ENCODE measurements at regions not wholly inside any gene's neighbourhood (a gene's known extent, or its start where the extent isn't known, plus 50 kb on each side); places are given as distances from the start of the nearest gene placed in this dataset.
"Not testable (repeated sequence)": the region's sequence is repeated elsewhere in the genome, so short reads cannot be mapped to it uniquely, and the experiment has no call there.

DNA sequence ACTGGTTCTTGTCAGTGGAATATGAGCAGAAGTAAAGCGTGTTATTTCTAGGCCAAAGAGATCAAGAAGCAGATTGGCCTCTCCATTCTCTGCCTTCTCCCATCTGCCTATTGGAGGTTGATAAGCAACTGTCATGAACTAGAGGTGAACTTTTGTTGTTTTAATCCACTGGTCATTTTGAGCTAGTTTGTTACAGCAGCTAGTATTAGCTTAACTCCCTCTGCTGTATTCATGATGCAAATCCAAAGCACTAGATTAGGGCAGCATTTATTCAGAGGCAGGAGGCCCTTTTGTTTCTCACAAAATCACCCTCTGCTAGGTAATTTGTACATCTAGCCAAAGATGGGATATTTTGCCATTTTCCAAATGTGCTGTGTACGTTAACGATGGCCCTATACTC, 97.3 kb upstream of the DPT start:
- no peak for DNase-seq (ENCODE audit: low spot score)

DNA sequence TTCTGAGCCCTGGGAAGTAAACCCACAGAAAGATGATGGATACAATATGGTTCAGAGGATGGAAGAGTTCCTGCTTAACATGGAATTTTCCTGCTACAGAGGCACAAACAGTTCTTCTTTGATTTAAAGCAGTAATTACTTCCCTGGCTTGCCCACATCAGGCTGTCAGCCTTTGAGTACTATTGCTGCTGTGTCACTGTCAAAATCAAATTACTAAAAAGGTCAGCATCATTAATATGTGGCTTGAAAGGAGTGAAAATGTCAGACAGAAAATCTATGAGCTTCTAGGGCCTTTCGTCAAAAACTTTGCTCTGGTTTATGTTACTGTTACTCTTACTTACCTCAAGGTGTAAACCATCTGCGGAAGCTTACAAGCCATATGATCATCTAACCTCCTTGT, 98.6 kb upstream of the DPT start:
- DNase-seq (ENCODE audit: low spot score) = no peak

DNA sequence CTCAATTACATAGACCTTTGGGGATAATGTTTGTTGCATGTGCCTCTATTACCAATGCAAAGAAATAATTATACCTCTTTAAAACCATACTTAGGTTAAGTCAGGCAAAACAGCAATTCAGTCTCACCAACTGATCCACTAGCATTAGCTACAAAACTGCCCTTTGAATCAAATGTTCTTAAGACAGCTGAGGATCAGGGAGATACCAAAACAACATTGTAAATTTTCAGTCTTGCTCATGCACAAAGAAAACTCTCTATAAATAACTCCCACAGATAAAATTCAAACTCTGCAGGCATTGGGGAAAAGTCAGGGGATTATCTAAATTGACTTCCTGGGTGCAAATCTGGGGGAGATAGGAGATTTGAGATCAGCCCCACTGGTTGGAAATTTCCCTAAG, 100.9 kb upstream of the DPT start:
- no peak for DNase-seq (ENCODE audit: low spot score)

DNA sequence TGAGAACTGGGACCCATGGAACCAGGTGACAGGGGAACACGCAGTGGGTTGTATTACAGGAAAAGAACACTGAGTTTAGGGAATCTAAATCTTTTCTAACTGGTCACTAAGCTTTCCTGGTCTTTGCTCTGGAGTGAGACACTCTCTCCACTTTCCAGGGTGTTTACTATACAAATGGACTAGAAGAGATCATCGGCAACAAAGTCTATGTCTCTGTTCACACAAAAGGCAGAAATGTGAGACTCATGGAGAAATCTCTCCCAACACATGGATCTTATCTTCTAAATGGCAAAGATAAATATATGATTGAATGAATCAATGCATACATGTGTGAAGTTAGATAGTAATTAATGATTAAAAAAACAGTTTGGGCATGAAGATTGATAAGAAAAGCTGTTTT, 101.6 kb upstream of the DPT start:
- no peak for DNase-seq (ENCODE audit: low spot score)

DNA sequence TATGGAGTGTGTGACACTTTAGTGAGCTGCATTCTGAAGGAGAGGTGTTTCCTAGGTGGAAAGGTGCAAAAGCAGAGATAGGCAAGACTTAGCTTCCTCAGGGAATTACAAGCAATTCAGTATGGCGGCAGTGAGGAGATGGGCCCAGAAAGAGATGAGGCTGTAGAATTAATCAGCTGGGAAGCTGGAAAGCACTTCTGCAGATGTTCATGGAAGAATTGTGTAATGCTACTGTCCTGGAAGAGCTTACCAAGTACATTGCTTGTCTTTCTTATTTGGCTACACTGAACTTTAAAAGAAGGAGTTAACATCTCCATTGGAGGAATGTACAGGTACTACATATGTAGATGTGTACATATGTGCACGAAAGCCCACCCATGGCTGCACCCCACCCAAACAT, 103.7 kb upstream of the DPT start:
- DNase-seq (ENCODE audit: low spot score) = no peak

DNA sequence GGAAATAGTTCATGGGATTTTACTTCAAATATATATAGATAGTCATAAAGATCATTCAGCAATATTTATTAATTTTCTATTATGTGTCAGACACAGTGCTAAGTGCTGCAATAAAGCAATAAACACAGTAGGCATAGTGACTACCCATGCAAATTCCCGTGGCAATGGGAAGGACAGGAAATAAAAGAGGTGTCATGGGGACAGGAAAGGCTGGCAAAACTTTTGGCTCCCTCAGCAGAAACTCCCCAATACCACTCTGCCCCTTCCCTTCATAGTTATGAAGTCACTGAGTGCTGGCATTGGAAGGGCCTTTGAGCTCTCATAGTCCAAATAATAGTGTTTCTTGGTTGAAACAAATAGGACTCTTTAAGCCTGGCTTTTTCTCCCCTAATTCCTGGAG, 104.4 kb upstream of the DPT start:
- DNase-seq (ENCODE audit: low spot score) = peak; percentile 19

DNA sequence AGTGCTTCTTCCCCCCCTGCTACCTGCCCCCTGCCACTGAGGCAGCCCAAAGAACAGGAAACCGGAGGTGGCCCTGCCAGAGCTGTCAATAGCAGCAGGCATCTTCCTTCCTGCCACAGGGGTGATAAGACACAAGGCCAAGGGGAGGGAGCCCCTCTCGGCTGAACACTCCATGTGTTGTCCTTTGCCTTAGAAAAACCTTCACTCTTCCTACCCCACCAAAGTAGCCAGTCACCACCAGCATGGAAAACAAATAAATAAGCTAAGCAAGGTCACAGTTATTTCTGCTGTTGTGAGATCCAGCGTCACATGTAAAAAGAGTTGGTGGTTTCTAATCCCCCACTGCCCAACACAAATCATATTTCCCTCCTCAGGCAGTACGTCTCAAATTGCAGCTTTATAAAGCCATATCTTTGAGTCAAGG, 104.8 kb upstream of the DPT start:
- no peak for DNase-seq (ENCODE audit: low spot score)

DNA sequence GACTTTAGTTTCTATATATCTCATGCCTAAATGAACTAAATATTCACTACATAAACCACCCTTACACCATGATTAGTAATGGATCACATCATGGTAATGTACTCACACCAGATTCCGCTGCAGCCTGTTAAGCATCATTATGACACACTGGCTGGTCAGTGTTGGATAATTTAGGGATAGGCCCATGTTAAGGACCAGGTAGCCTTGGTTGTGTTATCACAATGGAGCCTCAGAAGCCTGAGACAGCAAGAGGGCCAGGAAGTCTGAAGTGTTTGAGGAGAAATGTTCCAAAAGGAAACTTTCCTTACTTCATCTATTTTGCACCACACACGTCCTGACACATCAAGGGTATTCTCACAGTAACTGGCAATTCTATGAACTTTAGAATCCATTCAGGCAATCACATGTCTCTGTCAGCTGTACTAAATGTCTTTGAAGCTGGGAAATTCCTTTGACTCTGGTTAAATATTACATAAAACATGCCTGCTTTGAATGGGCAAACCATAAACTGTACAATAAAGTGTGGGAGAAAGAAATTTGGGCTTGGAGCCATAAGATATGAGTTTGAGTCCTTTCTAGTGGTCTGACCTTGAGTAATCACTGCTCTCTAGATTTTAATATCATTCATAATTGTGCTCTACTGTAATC, 105.3 kb upstream of the DPT start:
- peak; percentile 73 for DNase-seq (ENCODE audit: low spot score)

DNA sequence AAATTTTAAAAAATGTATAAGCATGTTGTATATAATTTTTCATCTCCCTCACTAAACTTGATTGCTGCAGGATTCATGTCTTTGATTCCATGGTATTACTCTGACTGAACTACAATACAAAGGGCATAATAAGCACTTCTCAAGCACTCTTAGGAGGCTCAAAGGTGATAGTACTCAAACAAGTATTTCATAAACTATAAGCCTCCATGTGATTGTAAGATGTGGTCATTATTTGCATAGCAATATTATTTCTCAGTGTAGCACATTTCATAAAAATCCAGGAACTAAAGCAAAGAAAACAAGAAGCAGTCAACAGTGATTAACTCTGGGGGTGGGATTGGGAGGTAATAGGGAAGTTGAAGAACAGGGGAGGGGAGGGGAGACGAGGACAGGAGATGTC, 106.2 kb upstream of the DPT start:
- DNase-seq (ENCODE audit: low spot score) = no peak

DNA sequence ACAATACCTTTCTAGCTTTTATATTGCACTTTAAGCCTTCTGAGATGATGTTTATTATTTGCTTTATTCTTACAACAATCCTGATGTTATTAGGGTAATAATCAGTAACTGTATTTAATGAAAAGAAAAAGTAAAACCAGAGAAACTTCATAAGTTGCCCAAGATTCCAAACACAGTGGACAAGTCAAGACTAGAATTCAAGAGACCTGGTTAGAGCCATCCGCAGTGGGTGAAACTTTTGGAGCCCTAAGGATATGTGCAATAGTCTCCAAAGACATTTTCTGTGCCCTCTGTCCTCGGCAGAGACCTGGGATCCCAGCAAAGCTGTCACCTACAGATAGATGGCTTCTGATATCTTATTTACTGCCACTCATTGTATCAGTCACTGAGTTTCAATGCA, 106.8 kb upstream of the DPT start:
- no peak for DNase-seq (ENCODE audit: low spot score)

DNA sequence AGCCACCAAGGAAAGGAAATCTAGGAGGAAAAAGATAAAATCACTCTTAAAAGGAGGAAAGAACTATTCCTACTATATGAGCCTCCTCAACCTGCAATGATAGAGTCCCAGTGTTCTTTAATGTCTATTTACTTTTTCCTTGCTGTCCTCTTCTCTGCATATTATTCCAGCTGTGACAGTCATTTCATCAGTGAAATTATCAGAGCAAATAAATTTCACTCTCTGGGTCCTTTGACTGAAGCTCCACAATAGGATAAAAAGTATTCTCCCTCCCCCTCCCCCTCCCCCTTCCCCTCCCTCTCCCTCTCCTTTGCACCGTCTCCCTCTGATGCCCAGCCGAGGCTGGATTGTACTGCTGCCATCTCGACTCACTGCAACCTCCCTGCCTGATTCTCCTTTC, 107.5 kb upstream of the DPT start:
- DNase-seq (ENCODE audit: low spot score) = no peak

DNA sequence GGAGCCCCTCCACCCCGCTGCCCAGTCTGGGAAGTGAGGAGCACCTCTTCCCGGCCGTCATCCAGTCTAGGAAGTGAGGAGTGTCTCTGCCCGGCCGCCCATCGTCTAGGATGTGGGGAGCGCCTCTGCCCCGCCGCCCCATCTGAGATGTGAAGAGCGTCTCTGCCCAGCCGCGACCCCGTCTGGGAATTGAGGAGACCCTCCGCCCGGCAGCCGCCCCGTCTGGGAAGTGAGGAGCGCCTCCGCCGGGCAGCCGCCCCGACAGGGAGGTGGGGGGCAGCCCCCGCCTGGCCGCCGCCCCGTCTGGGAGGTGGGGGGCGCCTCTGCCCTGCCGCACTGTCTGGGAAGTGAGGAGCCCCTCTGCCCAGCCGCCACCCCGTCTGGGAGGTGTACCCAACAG, 108.2 kb upstream of the DPT start:
- not testable (repeated sequence) for DNase-seq (ENCODE audit: low spot score)

DNA sequence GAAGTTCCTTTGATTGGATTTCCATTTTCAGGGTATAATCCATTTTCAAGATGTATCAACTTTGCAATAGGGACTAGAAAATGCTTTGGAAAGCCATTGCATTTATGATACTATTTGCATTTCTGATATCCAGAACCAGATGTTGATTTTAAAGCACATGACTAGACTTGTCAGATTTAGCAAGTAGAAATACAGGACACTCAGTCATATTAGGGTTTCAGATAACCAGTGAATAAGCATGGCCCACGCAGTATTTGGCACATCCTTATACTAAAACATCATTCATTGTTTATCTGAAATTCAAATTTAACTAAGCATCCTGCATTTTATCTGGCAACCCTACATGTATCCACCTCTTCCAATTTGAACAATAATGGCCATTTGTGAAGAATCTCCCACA, 113.3 kb upstream of the DPT start:
- no peak for DNase-seq (ENCODE audit: low spot score)

DNA sequence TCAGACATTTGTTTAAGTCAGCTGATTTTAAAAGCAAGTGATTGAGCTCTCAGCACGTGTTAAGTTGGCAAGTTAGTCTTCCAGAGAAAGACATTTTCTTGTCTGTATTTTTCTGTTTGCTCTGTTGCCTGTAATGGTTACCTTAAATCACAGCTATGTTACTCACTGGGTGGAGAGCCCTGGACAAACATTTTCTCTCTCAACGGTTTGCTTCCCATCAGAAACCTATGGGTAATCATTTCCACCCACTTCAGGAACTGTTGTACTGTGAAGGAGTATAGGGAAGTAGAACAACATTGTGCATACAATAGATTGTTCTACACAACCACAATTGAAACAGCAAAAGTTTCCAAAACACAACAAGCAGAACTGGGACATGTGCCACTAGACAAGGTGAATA, 113.9 kb upstream of the DPT start:
- peak; percentile 81 for DNase-seq (ENCODE audit: low spot score)

DNA sequence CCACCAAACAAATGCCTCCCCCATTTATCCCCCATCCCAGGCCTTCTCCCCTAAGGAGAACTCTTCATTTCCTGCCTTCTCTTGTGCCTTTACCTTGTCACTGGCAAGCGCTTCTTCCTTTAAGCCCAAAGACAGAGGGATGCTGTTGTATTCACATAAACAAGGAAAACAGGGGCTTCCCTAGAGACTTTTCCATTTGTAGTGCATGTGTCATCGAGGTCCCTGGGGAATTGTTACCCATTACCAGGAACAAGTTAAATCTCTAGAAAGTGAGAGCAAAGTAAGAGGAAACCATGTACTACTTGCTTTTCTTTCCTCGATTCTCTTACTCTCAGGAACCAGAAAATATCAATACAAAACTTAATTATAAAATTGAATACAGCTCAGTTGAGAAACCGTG, 114.4 kb upstream of the DPT start:
- peak; percentile 50 for DNase-seq (ENCODE audit: low spot score)

DNA sequence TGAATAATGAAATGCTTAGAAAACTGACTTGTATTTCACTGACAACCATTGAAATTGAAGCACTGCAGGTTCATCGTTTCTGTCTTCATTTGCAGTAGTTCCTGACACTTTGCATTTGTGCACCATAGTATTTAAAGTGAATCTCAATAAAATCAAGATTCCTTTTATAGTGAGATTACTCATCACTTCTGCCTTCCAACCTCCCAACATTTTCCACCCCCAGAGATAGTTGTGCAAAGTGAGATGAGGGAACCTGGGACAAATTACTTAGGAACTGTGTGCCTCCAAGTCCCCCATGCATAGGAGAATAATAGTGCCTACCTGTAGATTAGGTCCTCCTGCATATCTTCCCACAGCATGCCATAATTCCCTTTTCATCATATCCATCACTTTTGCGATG, 114.9 kb upstream of the DPT start:
- no peak for DNase-seq (ENCODE audit: low spot score)

DNA sequence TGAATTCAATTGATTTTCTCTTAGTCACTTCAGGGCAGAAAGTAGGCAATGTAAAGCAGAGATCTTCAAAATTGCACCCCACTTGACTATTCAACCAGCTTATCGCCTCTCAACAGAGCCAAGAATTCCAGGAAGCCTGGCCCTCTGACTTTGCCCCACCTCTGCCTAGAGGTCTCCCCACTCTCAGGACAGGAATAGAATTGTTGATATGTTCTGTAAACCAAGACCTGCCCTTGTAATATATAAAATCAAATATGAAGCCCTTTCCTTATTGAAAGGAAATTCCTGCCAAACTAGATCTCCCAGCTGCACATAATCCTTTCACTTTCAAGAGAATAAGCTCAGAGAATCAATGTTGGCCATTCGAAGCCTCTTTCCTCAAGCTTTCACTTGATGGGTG, 116.1 kb upstream of the DPT start:
- DNase-seq (ENCODE audit: low spot score) = no peak

DNA sequence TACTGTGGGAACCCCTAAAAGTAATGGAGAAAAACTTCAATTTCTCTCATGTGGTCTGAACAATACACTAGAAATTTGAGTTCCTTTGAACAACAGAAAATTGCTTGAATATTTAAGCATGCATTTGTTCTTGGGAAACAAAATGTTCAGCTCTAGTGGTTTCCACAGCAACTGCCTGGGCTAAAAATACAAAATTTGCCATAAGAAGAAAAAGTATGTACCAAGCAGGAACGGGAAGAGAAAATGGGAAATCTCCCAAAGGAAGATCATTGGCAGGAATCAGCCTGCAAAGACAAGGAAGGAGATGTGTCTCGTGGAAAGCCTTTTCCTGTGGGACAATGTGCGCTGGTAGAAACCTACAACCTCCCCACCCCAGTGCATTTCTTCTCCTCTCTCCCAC, 119.0 kb upstream of the DPT start:
- no peak for DNase-seq (ENCODE audit: low spot score)

DNA sequence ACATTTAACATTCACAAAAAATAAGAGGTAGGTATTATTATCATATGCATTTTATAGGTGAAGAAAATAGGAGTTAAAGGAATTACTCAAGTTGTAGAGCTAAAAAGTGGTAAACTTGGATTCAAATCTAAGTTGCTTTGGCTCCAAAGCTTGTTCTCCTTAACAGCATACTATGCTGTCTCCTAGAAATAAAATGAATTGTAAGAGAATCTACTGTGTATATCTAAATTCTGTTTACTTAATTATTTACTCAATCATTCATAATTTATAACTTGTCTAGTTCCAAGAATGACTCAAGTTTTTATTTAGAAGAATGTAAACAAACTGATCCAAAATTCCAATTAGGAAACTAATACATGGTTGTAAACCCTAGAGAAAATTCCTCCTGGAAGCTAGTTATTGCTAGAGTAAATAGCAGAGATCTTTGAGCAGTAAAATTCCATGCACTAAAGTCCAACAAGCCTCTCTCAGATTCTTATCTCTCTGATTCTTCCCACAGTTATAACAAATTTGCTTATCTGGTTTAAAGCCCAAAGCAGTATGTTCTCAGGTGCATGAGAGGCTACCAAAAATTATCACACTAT, 132.5 kb upstream of the DPT start:
- DNase-seq (ENCODE audit: low spot score) = no peak

DNA sequence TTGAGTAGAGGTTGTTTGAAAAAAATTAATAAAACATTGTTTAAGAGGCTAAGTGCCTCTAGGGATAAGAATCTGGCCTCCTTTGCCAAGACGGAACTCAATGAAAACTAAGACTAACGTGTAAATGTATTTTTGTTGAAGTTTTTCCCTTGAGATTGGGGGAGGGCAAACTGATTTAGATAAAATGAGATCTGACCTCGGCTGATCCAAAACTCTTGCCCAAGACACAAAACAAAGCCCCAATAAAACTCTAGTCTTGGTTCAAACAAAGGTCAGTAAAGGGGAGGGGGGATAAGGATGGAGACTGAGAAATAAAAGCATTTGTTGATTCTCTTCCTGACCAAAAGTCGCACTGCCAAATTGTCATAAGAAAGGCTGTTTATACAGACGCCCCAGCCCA, 134.8 kb upstream of the DPT start:
- DNase-seq (ENCODE audit: low spot score) = no peak

DNA sequence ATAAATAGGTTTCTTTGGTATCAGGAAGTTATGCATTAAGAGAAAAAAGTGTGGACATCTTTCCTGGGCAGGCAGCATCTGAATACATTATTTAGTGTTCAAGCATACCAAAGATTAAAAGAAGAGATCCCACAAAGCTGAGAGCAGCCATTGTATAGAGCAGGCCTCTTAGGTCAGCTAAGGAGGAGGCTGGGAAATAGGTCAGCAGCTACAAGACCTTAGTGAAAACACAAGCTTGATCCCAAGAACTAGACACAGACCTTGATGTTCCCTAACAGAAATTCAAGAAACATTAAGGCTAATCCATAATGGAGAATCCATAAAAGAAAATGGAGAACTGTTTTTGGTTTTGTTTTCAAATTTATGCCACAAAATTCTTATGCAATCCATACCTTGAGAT, 135.3 kb upstream of the DPT start:
- no peak for DNase-seq (ENCODE audit: low spot score)

DNA sequence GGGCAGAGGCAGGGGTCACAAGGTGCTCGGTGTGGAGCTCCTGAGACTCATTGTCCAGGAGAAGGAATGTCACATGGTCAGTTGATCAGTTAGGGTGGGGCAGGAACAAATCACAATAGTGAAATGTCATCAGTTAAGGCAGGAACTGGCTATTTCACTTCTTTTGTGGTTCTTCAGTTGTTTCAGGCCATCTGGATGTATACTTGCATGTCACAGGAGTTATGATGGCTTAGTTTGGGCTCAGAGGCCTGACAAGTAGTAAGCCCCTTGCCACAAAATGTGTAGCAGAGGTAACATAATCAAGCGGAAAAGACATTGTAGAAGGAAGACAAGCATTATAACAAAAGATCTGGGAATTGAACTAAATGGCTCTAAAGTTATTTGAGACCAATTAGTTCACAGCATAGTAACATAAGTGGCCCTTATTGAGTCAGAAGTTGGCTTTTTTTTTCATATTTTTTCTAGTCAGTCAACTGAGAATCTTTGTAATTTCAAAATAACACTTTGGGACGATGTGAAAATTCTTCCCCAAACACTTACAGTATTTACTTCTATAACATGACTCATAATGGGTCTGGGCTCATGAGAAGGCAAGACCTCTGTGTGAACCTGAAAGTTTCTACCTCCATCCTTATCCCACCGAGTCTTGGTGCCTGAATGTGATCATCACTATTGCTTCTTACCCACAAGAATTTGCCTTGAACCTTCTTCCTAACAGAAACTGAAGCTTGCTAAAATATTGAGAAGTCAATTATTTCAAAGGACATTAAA, 137.0 kb upstream of the DPT start:
- DNase-seq (ENCODE audit: low spot score) = no peak

DNA sequence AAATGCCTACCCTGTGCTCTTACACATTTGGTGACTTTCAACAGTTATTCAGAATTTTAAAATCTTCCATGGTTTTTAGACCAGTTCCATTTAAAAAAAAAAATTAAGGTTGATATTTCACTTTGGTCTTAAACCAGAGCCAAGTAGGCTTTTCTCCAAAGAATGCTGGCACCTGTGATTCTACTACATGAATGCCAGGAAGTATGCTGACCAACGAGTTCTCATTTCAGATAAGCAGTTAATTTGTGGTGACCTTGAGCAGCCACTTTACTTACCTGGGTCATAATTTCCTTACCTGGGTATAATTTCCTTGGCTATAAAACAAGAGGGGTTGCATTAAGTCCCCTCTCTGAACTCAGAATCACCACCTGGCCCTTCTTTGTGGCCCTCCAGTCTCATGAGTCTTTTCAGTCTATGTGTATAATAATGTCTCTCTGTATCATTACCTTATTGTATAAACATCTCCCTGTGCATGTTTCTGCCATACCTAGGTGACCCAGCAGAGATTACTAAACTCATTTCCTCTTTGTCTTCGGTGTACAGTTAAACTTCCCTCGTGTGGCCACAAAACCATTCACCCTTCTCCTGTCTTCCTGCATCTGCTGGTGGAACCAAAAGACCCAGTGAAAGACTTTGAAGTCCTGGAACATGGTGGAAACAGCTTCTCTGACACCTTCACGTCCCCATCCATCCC, 139.1 kb upstream of the DPT start:
- no peak for DNase-seq (ENCODE audit: low spot score)
